A549 (cell line): ENCODE measurements at regions not wholly inside any gene's neighbourhood (a gene's known extent, or its start where the extent isn't known, plus 50 kb on each side); places are given as distances from the start of the nearest gene placed in this dataset.

ENCODE experiments used
- NR3C1 ChIP-seq: fragments of >200 bp; sonication (Bioruptor Twin); formaldehyde crosslinking; IDR thresholded peaks from 3 replicates; pipeline ENCODE4 v1.6.1; 2017
- TF ChIP-seq, protein P1 (sequence below): fragments of >200 bp; sonication (Bioruptor Twin); formaldehyde crosslinking; IDR thresholded peaks from 3 replicates; pipeline ENCODE4 v1.5.1; 2016

DNA sequence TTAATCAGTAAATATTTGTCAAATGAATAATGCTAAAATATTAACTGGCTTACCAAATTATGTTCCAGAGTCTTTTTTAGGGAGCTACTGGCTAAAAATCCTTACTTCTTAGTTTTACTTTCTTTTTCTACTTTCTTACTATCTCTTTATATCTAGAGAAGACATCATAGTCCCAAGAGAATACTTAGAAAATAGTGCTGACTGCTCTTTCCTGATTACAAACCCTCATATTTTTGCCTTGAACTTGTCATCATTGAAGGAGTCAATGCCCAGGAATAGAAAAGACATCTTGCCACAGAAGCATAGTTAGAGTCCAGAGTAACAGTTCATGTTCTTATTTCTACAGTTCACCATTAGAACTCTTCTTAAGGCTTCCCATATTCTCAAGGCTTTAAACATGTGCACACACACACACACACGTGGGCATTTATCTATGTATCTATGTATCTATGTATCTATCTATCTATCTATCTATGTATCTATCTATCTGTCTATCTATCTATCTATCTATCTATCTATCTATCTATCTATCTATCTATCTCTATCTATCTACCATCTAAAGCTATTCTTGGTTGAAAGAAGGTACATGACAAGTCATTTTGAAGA lies 654.3 kb downstream of the ANXA1 start:
- TF ChIP-seq, protein P1, sequence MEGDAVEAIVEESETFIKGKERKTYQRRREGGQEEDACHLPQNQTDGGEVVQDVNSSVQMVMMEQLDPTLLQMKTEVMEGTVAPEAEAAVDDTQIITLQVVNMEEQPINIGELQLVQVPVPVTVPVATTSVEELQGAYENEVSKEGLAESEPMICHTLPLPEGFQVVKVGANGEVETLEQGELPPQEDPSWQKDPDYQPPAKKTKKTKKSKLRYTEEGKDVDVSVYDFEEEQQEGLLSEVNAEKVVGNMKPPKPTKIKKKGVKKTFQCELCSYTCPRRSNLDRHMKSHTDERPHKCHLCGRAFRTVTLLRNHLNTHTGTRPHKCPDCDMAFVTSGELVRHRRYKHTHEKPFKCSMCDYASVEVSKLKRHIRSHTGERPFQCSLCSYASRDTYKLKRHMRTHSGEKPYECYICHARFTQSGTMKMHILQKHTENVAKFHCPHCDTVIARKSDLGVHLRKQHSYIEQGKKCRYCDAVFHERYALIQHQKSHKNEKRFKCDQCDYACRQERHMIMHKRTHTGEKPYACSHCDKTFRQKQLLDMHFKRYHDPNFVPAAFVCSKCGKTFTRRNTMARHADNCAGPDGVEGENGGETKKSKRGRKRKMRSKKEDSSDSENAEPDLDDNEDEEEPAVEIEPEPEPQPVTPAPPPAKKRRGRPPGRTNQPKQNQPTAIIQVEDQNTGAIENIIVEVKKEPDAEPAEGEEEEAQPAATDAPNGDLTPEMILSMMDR = no peak
- no peak for TF ChIP-seq NR3C1
